Small intestine (tissue), 7 donors: ENCODE measurements at regions not wholly inside any gene's neighbourhood (a gene's known extent, or its start where the extent isn't known, plus 50 kb on each side); places are given as distances from the start of the nearest gene placed in this dataset.

ENCODE experiments used
- DNase-seq, 2 donors: peaks; one replicate each; pipeline versions ENCODE4 v3.0.0 to v3.0.0-alpha.2; 2013
- FAIRE-seq: peaks from 2 replicates; lab custom pipeline; 2012; peaks lifted over from hg19 to GRCh38; lab: Jason Lieb, UNC
- H3K27ac ChIP-seq, 3 donors: one replicate each; pipeline ENCODE4 v1.5.1; 2013; ENCODE audit warnings: low read length in 2 of 3, mild to moderate bottlenecking in 2 of 3, control low read depth in 1 of 3, inconsistent platforms in 1 of 3, low read depth in 1 of 3, moderate library complexity in 1 of 3
- H3K27me3 ChIP-seq, 3 donors: one replicate each; pipeline ENCODE4 v1.6.1; 2013; ENCODE audit warnings: low read length in 3 of 3, inconsistent platforms in 1 of 3; ENCODE audit not compliant: control insufficient read depth in 3 of 3, insufficient read depth in 3 of 3
- H3K36me3 ChIP-seq, 3 donors: one replicate each; pipeline ENCODE4 v1.6.1; 2013; ENCODE audit warnings: low read length in 3 of 3, inconsistent platforms in 1 of 3, low read depth in 1 of 3, mild to moderate bottlenecking in 1 of 3, moderate library complexity in 1 of 3; ENCODE audit not compliant: control insufficient read depth in 3 of 3, insufficient read depth in 2 of 3
- H3K4me1 ChIP-seq, 3 donors: one replicate each; pipeline ENCODE4 v1.6.1; 2013; ENCODE audit warnings: low read length in 2 of 3, inconsistent platforms in 1 of 3, low read depth in 1 of 3, mild to moderate bottlenecking in 1 of 3, moderate library complexity in 1 of 3; ENCODE audit not compliant: control insufficient read depth in 3 of 3, insufficient read depth in 2 of 3
- H3K4me3 ChIP-seq, 3 donors: one replicate each; pipeline ENCODE4 v1.5.1; 2013; ENCODE audit warnings: low read length in 3 of 3, control low read depth in 1 of 3, inconsistent platforms in 1 of 3, low read depth in 1 of 3, mild to moderate bottlenecking in 1 of 3, moderate library complexity in 1 of 3
- H3K9me3 ChIP-seq, 2 donors: one replicate each; pipeline ENCODE4 v1.6.1; 2013; ENCODE audit warnings: low read depth in 1 of 2, low read length in 1 of 2; ENCODE audit not compliant: control insufficient read depth in 2 of 2, insufficient read depth in 1 of 2
- WGBS, 3 donors: extraction: QIAGEN DNeasy Blood & Tissue Kit; methylation state at CpG; one replicate each; pipeline ENCODE4 v1.1.7; 2013; 5-methylcytosine and 5-hydroxymethylcytosine counted together
- donor health status: healthy with polysubstance abuse.
- donor health status: control.
- donor health status: control.
- donor health status: Bipolar disorder and iron deficiency.
- donor health status: healthy.

DNA sequence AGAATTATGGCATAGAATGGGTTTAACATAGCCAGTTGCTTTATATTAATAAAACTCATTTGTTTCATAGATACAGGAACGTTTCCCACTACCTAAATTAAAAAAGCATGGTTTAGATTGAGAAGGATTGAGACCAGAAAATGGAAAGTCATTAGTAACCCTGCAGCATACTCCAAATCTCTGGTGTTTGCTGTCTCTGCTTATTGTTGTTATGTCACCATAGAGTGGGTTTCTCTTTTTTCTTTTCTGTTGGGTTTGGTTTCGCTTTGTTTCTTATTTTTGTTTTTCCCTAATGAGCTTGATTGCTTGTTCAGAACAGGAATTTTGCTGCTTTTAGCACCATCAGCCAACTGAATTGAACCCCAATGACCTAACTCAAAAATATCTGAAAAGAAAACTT is 1034.8 kb downstream of the MAT2B start:
- Histone ChIP-seq H3K27ac (no peak overlapping the region), H3K4me1 (no peaks in the 10 kb centered on the region), H3K9me3 (no peaks in the 10 kb centered on the region), H3K36me3 (no peaks in the 10 kb centered on the region), H3K27me3 (no peaks in the 10 kb centered on the region), H3K4me3 (no peak overlapping the region)
- WGBS, 3 donors: 69 to 73% (median 70%) methylated on average over 2 of the region's 2 CpGs
- no peak for FAIRE-seq
- no peak for DNase-seq

DNA sequence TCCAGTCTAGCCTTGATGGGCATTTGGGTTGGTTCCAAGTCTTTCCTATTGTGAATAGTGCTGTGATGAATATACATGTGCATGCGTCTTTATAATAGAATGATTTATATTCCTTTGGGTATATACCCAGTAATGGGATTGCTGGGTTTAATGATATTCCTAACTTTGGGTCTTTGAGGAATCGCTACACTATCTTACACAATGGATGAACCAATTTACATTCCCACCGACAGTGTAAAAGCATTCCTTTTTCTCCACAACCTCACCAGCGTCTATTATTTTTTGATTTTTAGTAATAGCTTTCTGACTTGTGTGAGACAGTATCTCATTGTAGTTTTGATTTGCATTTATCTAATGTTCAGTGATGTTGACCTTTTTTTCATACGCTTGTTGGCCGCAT is 1040.1 kb downstream of the MAT2B start:
- H3K4me3 ChIP-seq: no peak overlapping the region
- no peak for DNase-seq
- no peaks in the 10 kb centered on the region for H3K36me3 ChIP-seq
- no peaks in the 10 kb centered on the region for H3K27me3 ChIP-seq
- WGBS, 3 donors: 88 to 94% (median 92%) methylated on average over 6 of the region's 6 CpGs
- H3K27ac ChIP-seq: no peak overlapping the region
- H3K9me3 ChIP-seq: no peaks in the 10 kb centered on the region
- no peak for FAIRE-seq
- no peaks in the 10 kb centered on the region for H3K4me1 ChIP-seq

DNA sequence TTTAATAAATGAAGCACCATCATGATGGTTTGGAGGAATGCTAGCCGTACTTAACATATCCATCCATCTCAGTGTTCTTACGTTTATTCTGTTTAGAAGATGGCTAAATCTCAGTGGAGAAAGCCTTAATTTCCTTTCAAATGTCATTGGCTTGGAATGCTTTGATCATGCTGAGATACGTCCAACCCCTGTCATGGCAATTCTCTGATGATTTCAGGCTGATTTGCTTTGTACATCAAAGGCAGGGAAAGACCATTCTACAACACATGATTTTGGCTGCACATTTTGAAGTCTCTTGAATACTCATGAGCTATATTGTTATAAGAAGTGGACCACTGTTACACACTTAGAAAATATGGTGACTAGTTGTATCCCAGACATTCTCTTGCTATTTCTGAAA is 1048.4 kb downstream of the MAT2B start:
- Histone ChIP-seq H3K4me1 (no peaks in the 10 kb centered on the region), H3K4me3 (no peak overlapping the region), H3K27me3 (no peaks in the 10 kb centered on the region), H3K27ac (no peak overlapping the region), H3K9me3 (no peaks in the 10 kb centered on the region), H3K36me3 (no peaks in the 10 kb centered on the region)
- 66 to 69% (median 66%) methylated on average over 3 of the region's 3 CpGs for WGBS, 3 donors
- no peak for FAIRE-seq
- no peak for DNase-seq

DNA sequence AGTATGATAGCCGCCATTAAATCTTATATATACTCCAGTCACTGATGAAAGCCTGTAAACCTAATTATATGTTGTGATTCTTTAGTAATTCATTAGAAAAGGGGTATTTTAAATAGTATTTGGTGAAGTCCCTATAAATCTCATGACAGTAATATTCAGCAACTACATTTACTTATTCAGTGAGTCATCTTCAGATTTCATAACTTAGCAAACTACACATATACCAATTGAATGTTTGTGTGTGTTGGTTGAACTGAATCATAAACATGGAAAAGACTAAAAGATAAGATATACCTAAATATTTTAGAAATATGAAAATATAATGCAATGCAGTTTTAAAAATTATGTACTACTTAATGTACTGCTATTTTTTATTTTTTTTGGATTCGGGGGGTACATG is 1050.4 kb downstream of the MAT2B start:
- DNase-seq: no peak
- Histone ChIP-seq H3K4me3 (no peak overlapping the region), H3K27me3 (no peaks in the 10 kb centered on the region), H3K9me3 (no peaks in the 10 kb centered on the region), H3K27ac (no peak overlapping the region), H3K36me3 (no peaks in the 10 kb centered on the region), H3K4me1 (no peaks in the 10 kb centered on the region)
- no peak for FAIRE-seq
- 85 to 88% (median 86%) methylated on average over 2 of the region's 2 CpGs for WGBS, 3 donors

DNA sequence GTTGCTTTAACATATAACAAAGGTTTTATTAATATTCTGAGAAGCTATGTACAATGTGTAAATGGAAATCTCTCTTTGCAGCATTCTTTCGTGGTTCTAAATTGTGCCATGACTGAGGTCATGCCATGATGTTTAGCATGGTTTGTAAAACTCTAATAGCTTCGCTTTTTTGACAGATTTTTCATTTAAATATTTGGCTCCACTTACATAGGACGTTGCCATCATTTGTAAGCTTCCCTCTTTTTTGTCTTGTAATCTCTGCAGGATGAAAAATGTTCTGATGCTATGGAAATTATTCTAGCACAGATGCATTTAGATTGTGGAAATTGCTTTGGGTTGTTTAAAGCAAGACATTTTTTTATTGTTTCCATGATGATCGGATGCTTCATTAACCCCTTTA is 1054.8 kb downstream of the MAT2B start:
- Histone ChIP-seq H3K4me1 (no peaks in the 10 kb centered on the region), H3K36me3 (no peaks in the 10 kb centered on the region), H3K27ac (no peak overlapping the region), H3K27me3 (no peaks in the 10 kb centered on the region), H3K4me3 (no peak overlapping the region), H3K9me3 (no peaks in the 10 kb centered on the region)
- DNase-seq: no peak
- no peak for FAIRE-seq
- 44 to 56% (median 53%) methylated on average over 4 of the region's 4 CpGs for WGBS, 3 donors

DNA sequence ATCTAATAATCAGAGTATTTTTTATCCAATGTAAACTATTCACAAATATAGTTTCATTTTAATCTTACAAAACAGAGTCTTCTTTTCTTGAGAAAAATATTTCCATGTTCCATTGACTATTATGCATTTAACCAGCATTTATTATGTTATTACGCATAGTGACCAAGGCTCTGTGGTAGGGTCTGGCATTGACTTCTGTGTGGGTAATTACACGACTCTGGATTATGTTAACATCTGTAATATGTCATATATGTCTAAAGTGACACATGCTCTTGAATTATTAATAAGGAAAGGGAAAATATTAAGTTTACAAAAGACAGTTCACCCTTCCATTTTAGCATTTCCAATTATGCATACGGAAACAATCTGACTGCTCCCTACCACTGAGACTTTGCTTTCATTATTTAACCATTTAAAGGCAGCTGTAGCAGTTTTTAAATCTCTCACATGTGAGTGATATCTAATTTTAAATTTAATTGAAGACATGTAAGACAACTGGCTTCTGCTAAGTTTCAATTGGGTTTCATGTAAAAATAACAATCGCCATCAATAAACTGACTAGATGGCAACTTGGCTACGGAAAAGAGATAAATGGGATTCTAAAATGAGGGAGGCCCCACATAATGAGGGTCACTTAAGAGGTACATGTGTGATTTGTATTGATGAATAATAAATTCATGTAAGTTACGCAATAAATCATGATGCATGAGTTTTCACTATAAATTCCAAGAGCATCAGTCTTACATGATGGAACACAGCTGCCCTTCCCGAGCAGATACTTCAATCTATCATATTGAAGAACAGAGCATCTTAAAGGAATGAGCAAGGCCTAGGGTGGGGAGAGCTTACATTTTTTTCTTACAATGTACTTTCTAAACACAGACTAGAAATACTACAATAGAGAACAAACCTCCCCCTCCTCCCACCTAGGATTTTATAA is 1056.8 kb downstream of the MAT2B start:
- no peaks in the 10 kb centered on the region for H3K4me1 ChIP-seq
- no peaks in the 10 kb centered on the region for H3K27me3 ChIP-seq
- 69 to 79% (median 78%) methylated on average over 7 of the region's 7 CpGs for WGBS, 3 donors
- FAIRE-seq (no peak), DNase-seq (no peak)
- no peaks in the 10 kb centered on the region for H3K36me3 ChIP-seq
- no peak overlapping the region for H3K4me3 ChIP-seq
- no peaks in the 10 kb centered on the region for H3K9me3 ChIP-seq
- no peak overlapping the region for H3K27ac ChIP-seq

DNA sequence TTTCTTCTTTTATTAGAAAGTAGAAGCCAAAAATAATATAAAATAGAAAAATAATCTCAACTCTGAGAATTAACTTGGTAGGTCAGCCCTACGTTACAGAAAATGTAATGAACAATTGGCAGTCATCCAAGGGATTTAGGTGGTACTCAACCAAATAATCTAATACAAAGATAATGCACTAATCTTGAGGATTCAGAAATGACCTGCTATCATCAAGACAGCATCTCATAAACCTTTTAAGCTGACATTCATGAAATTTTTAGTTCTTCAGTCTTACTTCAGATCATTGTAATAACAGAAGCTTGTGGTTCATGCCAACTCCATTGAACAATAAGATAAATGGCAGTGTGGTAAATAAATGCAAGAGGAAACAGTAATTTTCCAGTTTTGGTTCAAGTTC is 1058.0 kb downstream of the MAT2B start:
- H3K4me1 ChIP-seq: no peaks in the 10 kb centered on the region
- H3K27me3 ChIP-seq: no peaks in the 10 kb centered on the region
- no peak overlapping the region for H3K27ac ChIP-seq
- no peaks in the 10 kb centered on the region for H3K36me3 ChIP-seq
- no peak for FAIRE-seq
- 10 to 52% (median 16%) methylated on average over 1 of the region's 1 CpG for WGBS, 3 donors
- DNase-seq: no peak
- H3K9me3 ChIP-seq: no peaks in the 10 kb centered on the region
- H3K4me3 ChIP-seq: no peak overlapping the region

DNA sequence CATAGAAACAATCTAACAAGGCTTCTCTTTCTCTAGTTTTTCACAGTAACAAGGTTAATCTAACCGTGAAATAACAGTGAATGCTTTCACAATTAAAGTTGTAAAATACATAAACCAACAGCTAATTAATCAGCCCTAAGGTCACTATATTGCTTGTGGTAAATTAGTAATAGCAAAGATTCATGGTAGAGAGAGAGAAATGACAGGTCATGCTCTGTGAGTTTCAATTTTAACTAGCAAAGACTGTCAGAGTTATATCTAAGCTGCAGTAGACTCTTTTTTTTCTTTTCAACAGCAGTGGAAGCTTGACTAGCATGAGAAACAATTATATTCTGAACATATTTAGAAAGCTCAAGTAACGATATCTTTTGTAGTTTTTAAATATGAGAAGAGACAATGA is 1068.0 kb downstream of the MAT2B start:
- no peaks in the 10 kb centered on the region for H3K27me3 ChIP-seq
- no peak overlapping the region for H3K4me3 ChIP-seq
- no peaks in the 10 kb centered on the region for H3K4me1 ChIP-seq
- DNase-seq: no peak
- H3K9me3 ChIP-seq: no peaks in the 10 kb centered on the region
- WGBS, 3 donors: 45 to 65% (median 53%) methylated on average over 2 of the region's 2 CpGs
- no peaks in the 10 kb centered on the region for H3K36me3 ChIP-seq
- H3K27ac ChIP-seq: no peak overlapping the region
- no peak for FAIRE-seq

DNA sequence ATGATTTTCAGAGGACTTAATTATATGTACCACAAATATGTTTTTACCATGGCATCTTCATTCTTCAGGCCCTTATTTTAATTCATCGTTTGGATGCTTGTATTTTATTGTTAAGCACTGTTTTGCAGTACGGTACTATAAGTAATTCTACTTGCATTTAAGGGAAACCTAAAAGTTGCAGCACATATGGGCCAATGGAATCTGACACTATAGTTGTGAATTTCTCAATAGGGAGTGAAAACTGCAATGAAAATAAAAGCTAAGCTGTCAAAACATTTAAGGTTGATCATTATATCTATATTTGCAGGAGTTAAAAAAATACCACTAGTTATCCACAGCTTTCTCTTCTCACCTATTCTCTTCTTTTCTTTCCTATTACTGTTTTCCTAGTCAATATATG is 1071.8 kb downstream of the MAT2B start:
- 78 to 87% (median 83%) methylated on average over 2 of the region's 2 CpGs for WGBS, 3 donors
- H3K36me3 ChIP-seq: no peaks in the 10 kb centered on the region
- FAIRE-seq (no peak), DNase-seq (no peak)
- no peaks in the 10 kb centered on the region for H3K9me3 ChIP-seq
- H3K4me1 ChIP-seq: no peaks in the 10 kb centered on the region
- no peak overlapping the region for H3K4me3 ChIP-seq
- H3K27me3 ChIP-seq: no peaks in the 10 kb centered on the region
- no peak overlapping the region for H3K27ac ChIP-seq
